HG03039 (cell line): ENCODE measurements at regions not wholly inside any gene's neighbourhood (a gene's known extent, or its start where the extent isn't known, plus 50 kb on each side); places are given as distances from the start of the nearest gene placed in this dataset.
"Not testable (repeated sequence)": the region's sequence is repeated elsewhere in the genome, so short reads cannot be mapped to it uniquely, and the experiment has no call there.

Experiments
- ATAC-seq: cut with Tn5 transposase; IDR thresholded peaks from one replicate; pipeline ENCODE4 v1.9.1; 2021; ENCODE audit warnings: mild to moderate bottlenecking, moderate library complexity; ENCODE audit not compliant: unreplicated experiment

- ATAC-seq, result no peak
These were observed 225.8 kb upstream of the ARPP21 start for GRCh38 chr3:35413483-35413882.

DNA sequence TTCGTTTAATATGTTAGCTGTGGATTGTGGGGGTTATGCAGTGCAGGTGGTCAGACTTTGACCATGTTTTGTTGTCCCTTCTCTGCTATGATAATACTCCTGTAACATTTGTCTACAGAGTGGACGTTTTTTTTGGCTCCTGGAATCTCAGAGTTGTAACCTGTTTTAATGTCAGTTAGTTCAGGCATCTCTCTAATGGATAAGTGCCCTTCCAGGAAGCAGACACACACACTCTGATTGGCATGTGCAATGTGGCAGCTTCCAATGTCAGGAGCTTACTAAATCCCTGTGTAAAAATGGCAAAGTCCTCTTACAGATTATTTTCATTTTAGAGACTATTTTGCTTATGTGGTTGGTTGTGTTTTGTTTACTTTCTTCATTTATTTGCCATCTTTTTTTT, 222.2 kb upstream of the ARPP21 start:
- no peak for ATAC-seq

GRCh38 chr3:35422101-35422500, 217.2 kb upstream of the ARPP21 start:
- ATAC-seq, result no peak

- ATAC-seq, result no peak
These were observed 216.3 kb upstream of the ARPP21 start for GRCh38 chr3:35422836-35423601.

DNA sequence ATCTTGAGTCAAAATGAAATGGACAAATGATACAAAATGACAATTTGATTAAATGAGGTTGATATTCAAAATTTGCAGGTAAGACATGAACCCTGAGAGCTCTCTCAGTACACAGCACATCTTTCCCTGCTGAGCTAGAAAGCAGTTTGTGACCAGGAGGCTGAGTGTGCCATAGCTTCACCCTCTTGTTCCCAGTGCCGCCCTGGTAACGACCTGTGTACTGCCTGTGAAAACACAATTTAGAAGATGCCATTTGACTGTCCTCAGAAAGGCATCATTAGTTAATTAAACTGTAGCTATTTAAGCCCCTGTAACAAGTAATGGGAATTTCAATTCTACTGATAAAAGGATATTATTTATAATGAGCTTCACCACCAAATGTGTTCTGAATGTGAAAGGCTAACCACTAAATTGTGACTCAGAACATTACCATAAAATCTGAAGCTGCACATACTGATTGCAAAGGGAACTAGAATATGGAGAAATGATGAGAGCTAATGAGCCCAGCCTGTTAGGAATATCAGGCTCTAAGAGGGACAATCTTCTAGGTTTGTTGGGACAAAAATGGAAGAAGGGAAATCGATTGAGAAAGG, 212.9 kb upstream of the ARPP21 start:
- no peak for ATAC-seq

DNA sequence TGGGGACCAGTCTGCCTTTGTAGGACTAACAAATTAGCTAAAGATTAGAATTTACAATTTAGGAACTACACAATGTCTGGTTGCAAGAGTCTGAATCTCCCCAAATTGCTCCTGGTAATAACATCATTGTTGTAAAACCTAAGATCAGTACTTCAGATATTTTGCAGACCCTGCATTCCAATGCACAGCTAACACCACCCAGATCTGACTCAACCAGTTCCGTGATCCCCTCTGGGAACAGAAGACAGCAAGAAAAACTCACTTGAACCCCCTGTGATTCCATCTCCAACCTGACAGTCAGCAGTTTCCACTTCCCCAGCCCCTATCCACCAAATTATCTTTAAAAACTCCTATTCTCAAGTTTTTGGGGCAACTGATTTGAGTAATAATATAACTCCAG, 201.9 kb upstream of the ARPP21 start:
- ATAC-seq, result no peak

DNA sequence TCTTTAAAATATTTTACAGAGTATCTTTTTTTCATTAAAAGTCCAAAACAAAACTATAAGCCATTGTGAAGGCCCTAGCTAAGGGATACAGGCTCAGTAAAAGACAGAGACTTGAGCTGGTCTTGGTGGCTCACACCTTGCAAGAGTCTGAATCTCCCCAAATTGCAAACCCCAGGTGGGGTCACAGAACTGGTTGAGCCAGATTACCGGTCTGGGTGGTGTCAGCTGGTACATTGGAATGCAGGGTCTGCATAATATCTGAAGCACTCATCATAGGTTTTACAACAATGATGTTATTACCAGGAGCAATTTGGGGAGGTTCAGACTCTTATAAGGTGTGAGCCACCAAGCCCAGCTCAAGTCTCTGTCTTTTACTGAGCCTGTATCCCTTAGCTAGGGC, 201.2 kb upstream of the ARPP21 start:
- ATAC-seq, result no peak

GRCh38 chr3:35439663-35440062, 199.7 kb upstream of the ARPP21 start:
- ATAC-seq, result no peak

DNA sequence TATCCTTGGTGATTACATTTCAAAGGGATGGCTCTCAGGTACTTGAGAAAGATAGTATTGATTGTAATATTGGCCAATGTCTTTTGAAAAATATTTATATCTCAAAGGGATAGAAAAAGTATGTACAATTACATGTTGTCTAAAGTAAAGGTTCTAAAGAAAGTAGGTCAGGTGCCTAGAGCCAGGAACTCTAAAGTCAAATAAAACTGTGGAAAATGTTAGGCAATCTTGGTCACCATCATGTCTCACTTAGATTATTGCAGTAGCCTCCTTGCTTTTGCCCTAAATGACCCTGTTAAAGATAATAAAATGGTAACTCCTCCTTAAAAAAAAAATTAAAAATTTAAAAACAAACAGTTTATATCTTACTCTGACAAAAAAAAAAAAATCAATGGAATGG, 198.5 kb upstream of the ARPP21 start:
- no peak for ATAC-seq

DNA sequence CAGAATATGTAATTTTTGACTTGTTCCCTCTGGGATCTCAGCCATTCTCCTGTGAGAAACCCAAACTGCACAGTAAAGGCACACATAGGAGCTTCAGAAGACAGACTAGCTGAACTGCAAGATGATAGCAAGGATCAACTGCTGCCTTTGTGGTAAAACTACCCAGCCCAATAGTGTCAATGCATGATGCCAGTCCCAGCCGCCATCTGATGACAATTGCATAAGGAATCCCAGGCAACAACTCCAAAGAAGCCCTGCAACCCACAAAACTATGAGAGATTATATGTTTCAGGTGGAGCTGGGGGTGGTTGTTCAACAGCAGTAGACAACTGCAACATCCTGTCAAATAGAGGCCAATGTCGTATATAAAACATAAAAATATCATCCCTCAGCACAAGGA, 192.4 kb upstream of the ARPP21 start:
- no peak for ATAC-seq

GRCh38 chr3:35448121-35448520, 191.2 kb upstream of the ARPP21 start:
- no peak for ATAC-seq

DNA sequence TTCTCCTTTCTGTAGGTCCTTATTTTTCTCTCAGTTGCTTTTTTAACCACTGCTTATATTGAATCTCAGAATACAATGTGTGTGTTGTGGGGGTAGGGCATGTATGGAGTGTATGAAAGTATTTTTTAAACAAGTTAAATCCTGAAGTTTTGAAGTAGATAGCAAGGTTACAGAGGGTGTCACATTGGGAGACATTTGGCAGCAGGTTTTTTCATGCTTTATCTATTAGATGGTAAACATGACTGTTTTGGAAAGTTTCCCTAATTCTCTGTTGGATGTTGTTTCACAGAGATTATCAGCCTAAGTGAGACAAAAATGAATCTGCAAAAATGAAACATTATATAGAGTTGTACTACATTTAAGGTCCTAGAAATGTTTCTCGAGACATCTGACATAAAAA, 190.6 kb upstream of the ARPP21 start:
- no peak for ATAC-seq

GRCh38 chr3:35454819-35455218, 184.5 kb upstream of the ARPP21 start:
- ATAC-seq, result not testable (repeated sequence)

- ATAC-seq, result no peak
These were observed 165.4 kb upstream of the ARPP21 start for GRCh38 chr3:35473956-35474355.

- not testable (repeated sequence) for ATAC-seq
These were observed 156.8 kb upstream of the ARPP21 start for GRCh38 chr3:35482566-35482965.

GRCh38 chr3:35483131-35483530, 156.2 kb upstream of the ARPP21 start:
- ATAC-seq, result no peak

- no peak for ATAC-seq
These were observed 154.3 kb upstream of the ARPP21 start for GRCh38 chr3:35484929-35485530.

DNA sequence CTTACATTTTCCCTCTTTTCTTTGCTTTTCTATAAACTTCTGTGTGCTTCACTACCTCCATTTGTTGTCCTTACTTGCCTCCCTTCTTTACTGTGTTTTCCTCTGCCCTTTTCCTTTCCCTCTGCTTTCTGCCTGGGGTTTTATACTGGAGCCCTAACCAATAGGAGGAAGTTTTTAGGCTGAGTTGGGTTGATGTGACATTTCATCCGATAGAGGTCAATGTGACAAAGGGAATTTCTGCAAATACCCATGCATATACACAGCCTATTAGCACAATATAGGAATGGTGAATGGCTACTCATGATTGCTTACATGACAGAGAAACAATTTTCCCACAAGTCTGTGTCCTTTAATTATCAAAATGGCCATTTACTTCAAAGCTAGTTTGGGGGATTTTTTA, 153.0 kb upstream of the ARPP21 start:
- ATAC-seq, result no peak

- ATAC-seq, result no peak
These were observed 151.9 kb upstream of the ARPP21 start for GRCh38 chr3:35487376-35487775.

DNA sequence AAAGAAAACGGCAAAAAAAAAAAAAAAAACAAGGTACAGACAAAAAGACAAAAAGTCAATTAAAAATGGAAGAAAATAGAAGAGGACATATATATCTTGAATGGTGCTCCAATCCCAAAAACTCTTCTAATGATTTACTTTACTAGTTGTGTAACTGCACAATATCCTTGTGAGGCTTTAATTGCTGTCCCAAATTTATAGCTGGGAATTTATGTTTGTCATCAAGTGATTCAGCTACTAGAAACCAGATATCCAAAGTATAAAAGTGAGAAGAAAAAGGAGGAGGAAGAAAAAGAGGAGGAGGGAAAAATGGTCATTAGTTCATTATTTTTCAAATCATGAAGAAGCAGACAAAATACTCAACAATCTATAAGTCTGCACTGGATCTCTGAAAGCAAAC, 150.8 kb upstream of the ARPP21 start:
- no peak for ATAC-seq

- ATAC-seq, result no peak
These were observed 146.5 kb upstream of the ARPP21 start for GRCh38 chr3:35492841-35493240.

- ATAC-seq, result no peak
These were observed 140.7 kb upstream of the ARPP21 start for GRCh38 chr3:35498506-35499210.
